Osteoblast (primary cell): ENCODE measurements at regions not wholly inside any gene's neighbourhood (a gene's known extent, or its start where the extent isn't known, plus 50 kb on each side); places are given as distances from the start of the nearest gene placed in this dataset.

Experiments used
- DNase-seq: peaks from one replicate; pipeline ENCODE4 v3.0.0; 2011; ENCODE audit warnings: low spot score, mixed read lengths; ENCODE audit not compliant: insufficient read length; ENCODE audit errors: missing footprints
- H2AFZ ChIP-seq: 2 replicates; pipeline ENCODE4 v1.6.0; 2011; ENCODE audit warnings: mild to moderate bottlenecking, low read length
- H3K27ac ChIP-seq: 2 replicates; pipeline ENCODE4 v1.5.1; 2011; ENCODE audit warnings: mild to moderate bottlenecking, low read depth, low read length, moderate library complexity
- H3K27me3 ChIP-seq: 2 replicates; pipeline ENCODE4 v1.6.0; 2012; ENCODE audit warnings: mild to moderate bottlenecking, control low read depth, inconsistent platforms, low read length, moderate library complexity; ENCODE audit not compliant: insufficient read depth
- H3K36me3 ChIP-seq: 2 replicates; pipeline ENCODE4 v1.5.1; 2011; ENCODE audit warnings: mild to moderate bottlenecking, low read length, control low read depth, moderate library complexity; ENCODE audit not compliant: insufficient read depth
- H3K4me1 ChIP-seq: 2 replicates; pipeline ENCODE4 v1.5.1; 2011; ENCODE audit warnings: mild to moderate bottlenecking, low read length, control low read depth, moderate library complexity; ENCODE audit not compliant: insufficient read depth
- H3K4me2 ChIP-seq: 2 replicates; pipeline ENCODE4 v1.6.0; 2011; ENCODE audit warnings: mild to moderate bottlenecking, low read length; ENCODE audit not compliant: insufficient read depth
- H3K4me3 ChIP-seq: fragments of 200-600 bp; sonication (generic); 3 replicates; pipeline ENCODE4 v1.5.1; 2012; ENCODE audit warnings: mild to moderate bottlenecking, low read length, inconsistent platforms; ENCODE audit not compliant: insufficient read depth
- H3K79me2 ChIP-seq: 2 replicates; pipeline ENCODE4 v1.6.0; 2012; ENCODE audit warnings: mild to moderate bottlenecking, low read length, control low read depth, inconsistent platforms; ENCODE audit not compliant: insufficient read depth
- H3K9me3 ChIP-seq: 2 replicates; pipeline ENCODE4 v1.5.1; 2011; ENCODE audit warnings: low read depth, low read length, control low read depth
- H4K20me1 ChIP-seq: 2 replicates; pipeline ENCODE4 v1.6.0; 2012; ENCODE audit warnings: mild to moderate bottlenecking, low read length, control low read depth; ENCODE audit not compliant: insufficient read depth
- TF ChIP-seq, protein P1 (sequence below): IDR thresholded peaks from 2 replicates; pipeline ENCODE4 v1.5.1; 2011; ENCODE audit warnings: mild to moderate bottlenecking, low read depth, low read length, moderate library complexity; ENCODE audit errors: extremely low read depth

DNA sequence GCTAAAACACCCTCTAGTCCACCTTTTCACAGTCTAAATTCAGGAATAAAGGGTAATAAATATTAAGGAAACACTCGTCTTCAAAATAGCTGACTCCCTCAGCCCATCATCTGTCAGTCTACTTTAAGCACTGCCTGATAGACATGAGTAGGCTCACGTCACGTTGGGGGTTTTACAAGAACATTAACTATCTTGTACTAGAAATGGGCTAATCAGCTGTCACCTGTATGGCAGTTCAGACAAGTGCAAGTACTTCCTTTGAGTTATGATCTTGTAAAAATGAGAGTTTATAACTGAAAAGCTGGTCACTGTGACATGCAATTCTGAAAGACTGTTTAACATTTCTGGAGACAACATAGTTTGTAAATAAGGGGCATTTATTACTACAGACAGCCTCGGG is 936.7 kb upstream of the CTNND2 start:
- peaks cover 4% of the 10 kb centered on the region for H3K9me3 ChIP-seq
- no peaks in the 10 kb centered on the region for H3K36me3 ChIP-seq
- H3K27me3 ChIP-seq: no peaks in the 10 kb centered on the region
- H3K79me2 ChIP-seq: no peaks in the 10 kb centered on the region
- H3K4me3 ChIP-seq: no peak overlapping the region
- H3K4me1 ChIP-seq: no peaks in the 10 kb centered on the region
- H3K4me2 ChIP-seq: no peak overlapping the region
- TF ChIP-seq, protein P1, sequence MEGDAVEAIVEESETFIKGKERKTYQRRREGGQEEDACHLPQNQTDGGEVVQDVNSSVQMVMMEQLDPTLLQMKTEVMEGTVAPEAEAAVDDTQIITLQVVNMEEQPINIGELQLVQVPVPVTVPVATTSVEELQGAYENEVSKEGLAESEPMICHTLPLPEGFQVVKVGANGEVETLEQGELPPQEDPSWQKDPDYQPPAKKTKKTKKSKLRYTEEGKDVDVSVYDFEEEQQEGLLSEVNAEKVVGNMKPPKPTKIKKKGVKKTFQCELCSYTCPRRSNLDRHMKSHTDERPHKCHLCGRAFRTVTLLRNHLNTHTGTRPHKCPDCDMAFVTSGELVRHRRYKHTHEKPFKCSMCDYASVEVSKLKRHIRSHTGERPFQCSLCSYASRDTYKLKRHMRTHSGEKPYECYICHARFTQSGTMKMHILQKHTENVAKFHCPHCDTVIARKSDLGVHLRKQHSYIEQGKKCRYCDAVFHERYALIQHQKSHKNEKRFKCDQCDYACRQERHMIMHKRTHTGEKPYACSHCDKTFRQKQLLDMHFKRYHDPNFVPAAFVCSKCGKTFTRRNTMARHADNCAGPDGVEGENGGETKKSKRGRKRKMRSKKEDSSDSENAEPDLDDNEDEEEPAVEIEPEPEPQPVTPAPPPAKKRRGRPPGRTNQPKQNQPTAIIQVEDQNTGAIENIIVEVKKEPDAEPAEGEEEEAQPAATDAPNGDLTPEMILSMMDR: no peak
- no peaks in the 10 kb centered on the region for H4K20me1 ChIP-seq
- H3K27ac ChIP-seq: no peak overlapping the region
- no peak overlapping the region for H2AFZ ChIP-seq
- DNase-seq: no peak

DNA sequence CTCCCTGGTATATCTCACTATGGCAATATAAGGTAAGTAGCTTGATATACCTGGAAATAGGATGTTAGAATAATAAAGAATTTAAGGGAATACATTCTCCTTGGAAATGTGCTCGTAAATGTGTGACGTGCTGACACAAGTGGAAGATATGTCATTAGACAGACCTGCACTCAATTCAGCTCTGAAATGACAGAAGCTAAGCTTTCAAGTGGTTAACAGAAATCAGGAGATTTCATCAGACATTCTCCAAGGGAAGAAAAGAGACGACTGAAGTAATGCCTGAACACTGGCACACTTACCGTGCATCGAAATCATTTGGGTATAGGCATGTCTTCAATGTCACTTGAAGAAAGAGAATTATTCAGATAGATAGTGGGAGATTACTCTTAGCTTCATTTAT is 933.3 kb upstream of the CTNND2 start:
- no peaks in the 10 kb centered on the region for H3K79me2 ChIP-seq
- H3K9me3 ChIP-seq: no peaks in the 10 kb centered on the region

GRCh38 chr5:12825163-12825562 is 920.9 kb upstream of the CTNND2 start:
- Histone ChIP-seq H4K20me1 (no peaks in the 10 kb centered on the region), H3K4me3 (no peak overlapping the region), H3K27ac (no peak overlapping the region), H2AFZ (no peak overlapping the region), H3K4me2 (no peak overlapping the region), H3K27me3 (no peaks in the 10 kb centered on the region), H3K36me3 (no peaks in the 10 kb centered on the region), H3K79me2 (no peaks in the 10 kb centered on the region), H3K9me3 (peaks cover 2% of the 10 kb centered on the region), H3K4me1 (no peaks in the 10 kb centered on the region)
- DNase-seq: no peak
- TF ChIP-seq, protein P1: no peak

More for the DNA sequence above, 933.3 kb upstream of the CTNND2 start:
- no peaks in the 10 kb centered on the region for H3K36me3 ChIP-seq
- no peak overlapping the region for H2AFZ ChIP-seq
- H3K4me3 ChIP-seq: no peak overlapping the region
- H3K4me2 ChIP-seq: no peak overlapping the region
- no peaks in the 10 kb centered on the region for H3K4me1 ChIP-seq
- DNase-seq: no peak
- no peak overlapping the region for H3K27ac ChIP-seq
- no peaks in the 10 kb centered on the region for H3K27me3 ChIP-seq
- no peaks in the 10 kb centered on the region for H4K20me1 ChIP-seq
- TF ChIP-seq, protein P1: no peak

DNA sequence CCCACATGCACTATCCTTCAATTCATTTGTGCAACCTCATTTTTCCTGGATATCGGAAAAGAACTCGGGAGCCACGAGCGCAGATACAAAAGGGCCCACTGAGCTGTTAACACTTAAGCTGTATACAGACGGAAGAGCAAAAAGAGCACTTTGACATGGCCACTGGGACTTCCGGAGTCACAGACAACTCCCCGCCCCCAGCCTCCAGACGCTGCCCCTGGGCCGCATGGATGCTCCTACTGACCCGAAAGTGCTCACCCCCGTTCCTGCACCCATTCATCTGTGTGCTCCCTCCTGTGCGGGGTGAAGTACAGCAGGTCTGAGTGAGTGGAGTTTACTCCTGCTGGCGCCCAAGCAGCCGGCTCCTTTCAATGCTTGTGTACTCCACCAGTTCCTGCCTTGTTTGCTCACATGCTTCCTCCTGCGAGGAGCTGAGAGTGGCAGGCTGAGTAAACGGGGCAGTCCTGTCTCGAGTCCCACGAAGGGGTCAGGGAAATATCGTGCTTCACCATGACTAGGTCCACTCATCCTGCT is 901.0 kb upstream of the CTNND2 start:
- Histone ChIP-seq H3K36me3 (no peaks in the 10 kb centered on the region), H3K9me3 (no peaks in the 10 kb centered on the region), H2AFZ (no peak overlapping the region), H3K4me2 (no peak overlapping the region), H3K79me2 (no peaks in the 10 kb centered on the region), H3K4me3 (no peak overlapping the region), H3K27ac (no peak overlapping the region), H3K4me1 (no peaks in the 10 kb centered on the region), H3K27me3 (no peaks in the 10 kb centered on the region), H4K20me1 (no peaks in the 10 kb centered on the region)
- DNase-seq: no peak
- TF ChIP-seq, protein P1: no peak
